Esophagus squamous epithelium (tissue), 5 donors: ENCODE measurements at regions not wholly inside any gene's neighbourhood (a gene's known extent, or its start where the extent isn't known, plus 50 kb on each side); places are given as distances from the start of the nearest gene placed in this dataset.

Source experiments
- DNase-seq: peaks from one replicate; lab custom pipeline; 2025; lab: John Stamatoyannopoulos, UW
- H3K27ac ChIP-seq, 4 donors: fragments of 200-600 bp; sonication (generic); one replicate each; pipeline ENCODE4 v1.5.1; 2016 to 2019; ENCODE audit warnings: mild to moderate bottlenecking in 1 of 4
- H3K27me3 ChIP-seq, 4 donors: fragments of 200-600 bp; sonication (generic); 1 replicate in 3 of 4; 2 replicates in 1 of 4; pipeline versions ENCODE4 v1.5.1 to v1.6.0; 2017 to 2021; ENCODE audit warnings: antibody characterized with exemption in 1 of 4
- H3K36me3 ChIP-seq, 3 donors: fragments of 200-600 bp; sonication (generic); one replicate each; pipeline ENCODE4 v1.5.1; 2016 to 2019
- H3K4me1 ChIP-seq, 3 donors: fragments of 200-600 bp; sonication (generic); one replicate each; pipeline ENCODE4 v1.5.1; 2017 to 2019
- H3K4me3 ChIP-seq, 4 donors: fragments of 200-600 bp; sonication (generic); 1 replicate in 3 of 4; 2 replicates in 1 of 4; pipeline ENCODE4 v1.5.1; 2016 to 2019; ENCODE audit warnings: mild to moderate bottlenecking in 2 of 4, moderate library complexity in 1 of 4
- H3K9me3 ChIP-seq, 3 donors: fragments of 200-600 bp; sonication (generic); one replicate each; pipeline ENCODE4 v1.5.1; 2016 to 2019
- POLR2A ChIP-seq, 4 donors: fragments of 450-650 bp; IDR thresholded peaks; one replicate each; pipeline ENCODE4 v1.6.1; 2017; ENCODE audit warnings: antibody characterized with exemption in 4 of 4, mild to moderate bottlenecking in 4 of 4, moderate library complexity in 3 of 4
- whole genome bisulfite sequencing, 2 donors: methylation state at CpG; one replicate each; pipeline ENCODE4 v1.1.5; 2018; 5-methylcytosine and 5-hydroxymethylcytosine counted together
- intact Hi-C: fragments of 100-400 bp; cut with DNase I; formaldehyde crosslinking; loops from one replicate; pipeline ENCODE4 v1.15.0; 2022
- TF ChIP-seq, protein P1 (sequence below), 6 experiments: fragments of 450-650 bp in 4 of 6; fragments of 200-600 bp in 2 of 6; sonication (generic) in 2 of 6; IDR thresholded peaks; one replicate each; pipeline ENCODE4 v1.5.1; 2016 to 2019; ENCODE audit warnings: antibody characterized with exemption in 6 of 6, mild to moderate bottlenecking in 4 of 6, moderate library complexity in 4 of 6
- donor health status: DM: yes; HTN: yes; CAD: no.

DNA sequence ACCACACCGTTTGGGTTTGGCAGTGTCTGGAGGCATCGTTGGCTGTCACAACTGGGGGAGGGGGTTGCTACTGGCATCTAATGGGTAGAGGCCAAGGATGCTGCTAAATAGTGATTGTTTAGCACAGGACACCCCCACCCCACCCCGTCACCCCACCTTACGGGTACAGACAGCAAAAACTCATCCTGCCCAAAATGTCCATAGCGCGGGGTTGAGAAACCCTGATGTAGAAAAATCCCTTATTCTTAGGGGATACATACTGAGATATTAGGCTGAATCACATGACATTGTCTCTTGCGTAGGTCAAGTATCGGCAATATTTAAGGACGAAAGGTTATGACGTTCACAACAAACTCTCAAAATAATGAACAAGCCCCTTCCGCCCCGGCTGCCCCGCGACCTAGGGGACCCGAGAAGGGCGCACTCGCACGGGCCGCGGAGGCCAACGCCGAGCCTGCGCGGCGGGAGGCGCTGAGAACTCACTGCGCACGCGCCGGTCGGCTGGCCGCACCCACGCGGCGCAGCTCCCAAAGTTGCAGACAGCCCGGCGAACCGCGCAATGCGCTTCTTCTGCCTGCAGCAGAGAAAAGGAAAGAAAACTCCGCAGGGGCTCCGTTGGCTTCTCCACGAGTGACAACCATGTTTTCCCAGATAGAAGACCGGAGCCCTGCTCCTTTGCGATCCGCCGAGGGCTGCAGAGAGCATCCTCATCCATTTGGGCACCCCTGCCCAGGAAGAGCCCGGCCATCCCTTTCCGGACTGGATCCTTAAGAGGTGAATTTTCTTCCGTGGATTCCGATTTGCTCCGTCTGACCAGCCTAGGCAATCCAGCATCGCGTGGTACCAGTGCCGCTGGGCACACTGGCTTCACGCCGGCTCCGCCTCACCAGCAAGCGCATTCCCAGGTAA, 136.8 kb upstream of the CCDC54 start:
- peak overlapping the region; percentile 48 to 76 (median 74) for H3K4me3 ChIP-seq
- H3K9me3 ChIP-seq: no peaks in the 10 kb centered on the region
- intact Hi-C loops: no loop called here
- TF ChIP-seq, protein P1, sequence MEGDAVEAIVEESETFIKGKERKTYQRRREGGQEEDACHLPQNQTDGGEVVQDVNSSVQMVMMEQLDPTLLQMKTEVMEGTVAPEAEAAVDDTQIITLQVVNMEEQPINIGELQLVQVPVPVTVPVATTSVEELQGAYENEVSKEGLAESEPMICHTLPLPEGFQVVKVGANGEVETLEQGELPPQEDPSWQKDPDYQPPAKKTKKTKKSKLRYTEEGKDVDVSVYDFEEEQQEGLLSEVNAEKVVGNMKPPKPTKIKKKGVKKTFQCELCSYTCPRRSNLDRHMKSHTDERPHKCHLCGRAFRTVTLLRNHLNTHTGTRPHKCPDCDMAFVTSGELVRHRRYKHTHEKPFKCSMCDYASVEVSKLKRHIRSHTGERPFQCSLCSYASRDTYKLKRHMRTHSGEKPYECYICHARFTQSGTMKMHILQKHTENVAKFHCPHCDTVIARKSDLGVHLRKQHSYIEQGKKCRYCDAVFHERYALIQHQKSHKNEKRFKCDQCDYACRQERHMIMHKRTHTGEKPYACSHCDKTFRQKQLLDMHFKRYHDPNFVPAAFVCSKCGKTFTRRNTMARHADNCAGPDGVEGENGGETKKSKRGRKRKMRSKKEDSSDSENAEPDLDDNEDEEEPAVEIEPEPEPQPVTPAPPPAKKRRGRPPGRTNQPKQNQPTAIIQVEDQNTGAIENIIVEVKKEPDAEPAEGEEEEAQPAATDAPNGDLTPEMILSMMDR (IDR thresholded peaks at IDR 0.05): peak in 1 of 6 experiments; percentile 35
- TF ChIP-seq POLR2A (IDR thresholded peaks at IDR 0.05): peak in 2 of 4 donors; percentile 30 to 38
- peak overlapping the region; percentile 53 to 84 (median 76) for H3K27ac ChIP-seq
- DNase-seq: no peak
- H3K4me1 ChIP-seq: peaks cover 0 to 39% (median 4%) of the 10 kb centered on the region in 3 donors
- no peaks in the 10 kb centered on the region for H3K36me3 ChIP-seq
- H3K27me3 ChIP-seq: no peaks in the 10 kb centered on the region
- WGBS, 2 donors: 2 to 3% methylated on average over 27 to 31 of the region's 59 CpGs

DNA sequence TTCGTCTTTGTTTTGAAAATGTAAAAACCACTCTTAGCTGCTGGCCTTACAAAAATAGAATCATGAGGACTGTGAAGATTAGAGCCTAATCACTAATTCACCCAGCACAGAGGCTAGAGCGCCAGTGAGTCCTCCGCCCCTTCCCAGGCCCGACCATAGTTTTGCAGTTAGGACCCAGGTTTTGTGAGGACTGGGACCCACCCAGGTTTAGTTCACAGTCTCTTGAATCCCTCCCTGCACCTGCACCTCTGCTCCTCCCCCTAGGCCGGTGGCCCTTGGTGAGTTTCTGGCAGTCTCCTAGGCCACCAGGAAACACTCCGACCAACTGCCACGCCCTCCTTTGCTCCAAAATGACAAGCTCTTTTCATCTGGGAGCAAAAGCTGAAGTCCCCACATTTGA, 136.0 kb upstream of the CCDC54 start:
- Histone ChIP-seq H3K4me3 (peak overlapping the region; percentile 48 to 76 (median 74)), H3K9me3 (no peaks in the 10 kb centered on the region), H3K36me3 (peaks cover 0 to 7% (median 0%) of the 10 kb centered on the region in 3 donors), H3K4me1 (peaks cover 0 to 33% (median 4%) of the 10 kb centered on the region in 3 donors), H3K27me3 (no peaks in the 10 kb centered on the region), H3K27ac (peak overlapping the region; percentile 53 to 84 (median 76))
- WGBS, 2 donors: 6 to 7% methylated on average over 6 to 7 of the region's 7 CpGs
- intact Hi-C loops: no loop called here
- no peak for DNase-seq
- TF ChIP-seq POLR2A (IDR thresholded peaks at IDR 0.05): no peak
- TF ChIP-seq, protein P1 (IDR thresholded peaks at IDR 0.05): peak in 1 of 6 experiments; percentile 10

DNA sequence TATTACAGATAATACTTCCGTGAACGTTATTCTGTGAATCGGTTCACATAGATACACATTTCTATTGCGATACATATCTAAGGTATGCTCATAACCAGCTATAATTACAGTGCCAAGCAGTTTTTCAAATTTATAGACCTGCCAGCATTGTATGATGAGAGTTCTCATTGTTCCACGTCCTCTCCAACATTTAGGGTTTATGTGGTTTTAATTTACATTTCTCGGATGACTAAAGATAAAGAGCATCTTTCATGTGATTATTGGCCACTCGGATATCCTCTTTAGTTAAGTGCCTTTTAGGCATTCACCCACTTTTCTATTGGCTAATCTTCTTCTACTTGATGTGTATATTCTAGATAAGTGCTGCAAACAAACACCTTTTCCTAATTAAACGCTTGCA, 134.7 kb upstream of the CCDC54 start:
- H3K4me3 ChIP-seq: peak overlapping the region in 1 of 4 donors; percentile 13
- intact Hi-C loops: no loop called here
- no peak for DNase-seq
- WGBS, 2 donors: 80 to 81% methylated on average over 8 of the region's 8 CpGs
- no peaks in the 10 kb centered on the region for H3K27me3 ChIP-seq
- H3K36me3 ChIP-seq: peaks cover 0 to 20% (median 0%) of the 10 kb centered on the region in 3 donors
- peaks cover 0 to 28% (median 4%) of the 10 kb centered on the region in 3 donors for H3K4me1 ChIP-seq
- no peak overlapping the region for H3K27ac ChIP-seq
- H3K9me3 ChIP-seq: no peaks in the 10 kb centered on the region
- TF ChIP-seq, protein P1 (IDR thresholded peaks at IDR 0.05): no peak
- no peak for TF ChIP-seq POLR2A (IDR thresholded peaks at IDR 0.05)

DNA sequence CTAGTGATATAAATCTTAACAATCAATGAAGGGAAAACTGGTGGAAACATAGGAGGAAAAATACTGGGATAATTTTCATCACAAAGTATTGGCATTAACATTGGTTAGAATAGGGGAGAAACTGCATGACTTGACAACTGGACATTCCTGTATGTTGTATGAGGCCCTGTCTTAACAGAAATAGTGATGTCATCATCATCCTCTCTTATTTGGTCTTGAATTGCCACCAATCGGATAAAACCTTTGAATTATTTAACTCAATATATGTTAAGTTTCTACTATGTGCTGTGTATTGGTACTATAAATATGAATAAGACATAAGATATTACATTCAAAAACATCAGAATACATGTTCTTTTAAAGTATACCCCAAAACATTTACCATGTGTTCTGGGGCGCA, 130.1 kb upstream of the CCDC54 start:
- H3K4me1 ChIP-seq: peaks cover 0 to 7% (median 4%) of the 10 kb centered on the region in 3 donors
- H3K4me3 ChIP-seq: no peak overlapping the region
- TF ChIP-seq, protein P1 (IDR thresholded peaks at IDR 0.05): no peak
- TF ChIP-seq POLR2A (IDR thresholded peaks at IDR 0.05): no peak
- intact Hi-C loops: no loop called here
- H3K36me3 ChIP-seq: peaks cover 0 to 31% (median 0%) of the 10 kb centered on the region in 3 donors
- WGBS, 2 donors: 83 to 93% methylated on average over 2 of the region's 2 CpGs
- H3K9me3 ChIP-seq: no peaks in the 10 kb centered on the region
- H3K27me3 ChIP-seq: no peaks in the 10 kb centered on the region
- no peak for DNase-seq
- H3K27ac ChIP-seq: no peak overlapping the region

DNA sequence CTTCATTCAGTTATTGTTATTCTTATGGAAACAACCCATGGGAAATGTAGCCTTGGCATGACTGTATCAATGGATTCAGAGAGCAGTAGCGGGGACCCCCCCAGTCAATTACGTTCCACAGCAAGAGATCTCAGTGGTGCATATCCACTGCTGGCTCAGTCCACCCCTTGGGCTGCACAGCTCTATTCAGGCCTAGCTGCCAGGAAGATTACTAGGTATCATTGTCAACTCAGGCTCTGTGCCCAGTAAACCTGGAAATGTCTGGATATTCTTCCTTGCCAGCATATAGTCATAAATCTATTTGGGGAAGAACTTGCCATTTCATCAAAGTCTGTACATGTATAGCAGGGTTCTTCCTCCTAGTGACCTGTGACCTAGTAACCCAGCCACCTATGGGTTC, 128.1 kb upstream of the CCDC54 start:
- peaks cover 0 to 31% (median 0%) of the 10 kb centered on the region in 3 donors for H3K36me3 ChIP-seq
- TF ChIP-seq, protein P1 (IDR thresholded peaks at IDR 0.05): no peak
- TF ChIP-seq POLR2A (IDR thresholded peaks at IDR 0.05): no peak
- no peak for DNase-seq
- H3K27me3 ChIP-seq: no peaks in the 10 kb centered on the region
- no peaks in the 10 kb centered on the region for H3K4me1 ChIP-seq
- no peaks in the 10 kb centered on the region for H3K9me3 ChIP-seq
- intact Hi-C loops: no loop called here
- no peak overlapping the region for H3K27ac ChIP-seq
- H3K4me3 ChIP-seq: no peak overlapping the region
- 60 to 89% methylated on average over 1 to 2 of the region's 2 CpGs for WGBS, 2 donors
